B cell (primary cell): ENCODE measurements at regions not wholly inside any gene's neighbourhood (a gene's known extent, or its start where the extent isn't known, plus 50 kb on each side); places are given as distances from the start of the nearest gene placed in this dataset.

Experiments
- ATAC-seq: fragments of 200-7000 bp; cut with Tn5 transposase; one replicate; pipeline ENCODE4 v1.10.0; 2021; ENCODE audit warnings: low read depth, mild to moderate bottlenecking, moderate number of reproducible peaks, moderate library complexity
- CTCF ChIA-PET: fragments of 350-600 bp; sonication (Branson Sonifier 250); formaldehyde crosslinking; loops from one replicate; lab custom pipeline; 2021; ENCODE audit warnings: antibody characterized with exemption, inconsistent platforms; lab: Charles Lee
- POLR2A ChIA-PET: fragments of 350-600 bp; sonication (Branson Sonifier 250); formaldehyde crosslinking; loops from one replicate; lab custom pipeline; 2021; ENCODE audit warnings: antibody characterized with exemption; lab: Charles Lee
- DNase-seq: peaks from one replicate; pipeline ENCODE4 v3.0.0; 2013
- H2AFZ ChIP-seq: 2 replicates; pipeline ENCODE4 v1.6.1; 2012; ENCODE audit warnings: mild to moderate bottlenecking, low read depth, low read length; ENCODE audit not compliant: insufficient read depth, poor library complexity, severe bottlenecking
- H3K27ac ChIP-seq, 2 donors: 1 replicate in 1 of 2; 2 replicates in 1 of 2; pipeline ENCODE4 v1.5.1; 2012 to 2013; ENCODE audit warnings: low read length in 2 of 2, mild to moderate bottlenecking in 2 of 2, moderate library complexity in 1 of 2
- H3K27me3 ChIP-seq, 4 experiments: fragments of 200-600 bp in 1 of 4; sonication (generic) in 1 of 4; replicated peaks in 1 of 4; 1 replicate in 2 of 4; 2 replicates in 2 of 4; pipeline versions ENCODE4 v1.6.1 to v1.7.0; 2013 to 2016; ENCODE audit warnings: low read length in 3 of 4, mild to moderate bottlenecking in 2 of 4, mixed read lengths in 1 of 4, moderate library complexity in 1 of 4; ENCODE audit not compliant: insufficient read depth in 4 of 4, control insufficient read depth in 3 of 4; ENCODE audit errors: control extremely low read depth in 1 of 4
- H3K36me3 ChIP-seq, 2 experiments: replicated peaks in 1 of 2; 1 replicate in 1 of 2; 2 replicates in 1 of 2; pipeline versions ENCODE4 v1.6.1 to v1.7.1; 2013; ENCODE audit warnings: low read length in 1 of 2; ENCODE audit not compliant: insufficient read depth in 2 of 2, control insufficient read depth in 1 of 2; ENCODE audit errors: control extremely low read depth in 1 of 2, extremely low read depth in 1 of 2
- H3K4me1 ChIP-seq, 2 donors: fragments of 200-600 bp in 1 of 2; sonication (generic) in 1 of 2; 1 replicate in 1 of 2; 2 replicates in 1 of 2; pipeline versions ENCODE4 v1.5.1 to v1.6.1; 2013 to 2017; ENCODE audit warnings: low read length in 2 of 2; ENCODE audit not compliant: control insufficient read depth in 2 of 2, insufficient read depth in 2 of 2
- H3K4me2 ChIP-seq: replicated peaks from 2 replicates; pipeline ENCODE3; 2012; ENCODE audit warnings: mild to moderate bottlenecking, low read depth, low read length; ENCODE audit not compliant: poor library complexity, severe bottlenecking
- H3K4me3 ChIP-seq, 5 experiments: fragments of 200-600 bp in 1 of 5; sonication (generic) in 1 of 5; 1 replicate in 3 of 5; 2 replicates in 2 of 5; pipeline versions ENCODE4 v1.5.1 to v1.7.0; 2011 to 2016; ENCODE audit warnings: low read length in 4 of 5, mild to moderate bottlenecking in 4 of 5, low read depth in 2 of 5, control low read depth in 1 of 5, moderate library complexity in 1 of 5; ENCODE audit not compliant: insufficient read depth in 1 of 5; ENCODE audit errors: control extremely low read depth in 1 of 5, extremely low read depth in 1 of 5
- H3K79me2 ChIP-seq: fragments of 200-600 bp; sonication (generic); one replicate; pipeline ENCODE4 v1.6.0; 2016; ENCODE audit warnings: low read length; ENCODE audit not compliant: control insufficient read depth, insufficient read depth
- H3K9ac ChIP-seq: fragments of 200-600 bp; sonication (generic); 2 replicates; pipeline ENCODE4 v1.6.1; 2017; ENCODE audit warnings: mild to moderate bottlenecking, low read length, moderate library complexity
- H3K9me3 ChIP-seq, 3 donors: one replicate each; pipeline versions ENCODE4 v1.6.1 to v1.7.1; 2013; ENCODE audit warnings: low read length in 2 of 3; ENCODE audit not compliant: control insufficient read depth in 2 of 3, insufficient read depth in 1 of 3; ENCODE audit errors: control extremely low read depth in 1 of 3
- H4K20me1 ChIP-seq: 2 replicates; pipeline ENCODE4 v1.6.0; 2012; ENCODE audit warnings: mild to moderate bottlenecking, low read length; ENCODE audit not compliant: insufficient read depth, control insufficient read depth, poor library complexity, severe bottlenecking
- H3K27ac Mint-ChIP-seq: one replicate; pipeline ENCODE4 v1.8.0; 2021; ENCODE audit warnings: mixed read lengths
- H3K27me3 Mint-ChIP-seq: one replicate; pipeline ENCODE4 v1.8.0; 2021; ENCODE audit warnings: mixed read lengths
- H3K4me1 Mint-ChIP-seq: one replicate; pipeline ENCODE4 v1.8.0; 2021; ENCODE audit warnings: mixed read lengths
- H3K4me3 Mint-ChIP-seq: one replicate; pipeline ENCODE4 v1.8.0; 2021; ENCODE audit warnings: mixed read lengths
- H3K9me3 Mint-ChIP-seq: one replicate; pipeline ENCODE4 v1.8.0; 2022; ENCODE audit warnings: mixed read lengths; ENCODE audit not compliant: insufficient read depth
- EZH2 ChIP-seq: IDR thresholded peaks from 2 replicates; pipeline ENCODE4 v1.6.1; 2012; ENCODE audit warnings: borderline replicate concordance, low read depth, mild to moderate bottlenecking, moderate library complexity, low read length; ENCODE audit not compliant: insufficient read depth, poor library complexity, severe bottlenecking
- WGBS: methylation state at CpG from one replicate; pipeline ENCODE4 v1.1.5; 2013; ENCODE audit warnings: missing lambda C conversion rate; ENCODE audit not compliant: insufficient coverage; 5-methylcytosine and 5-hydroxymethylcytosine counted together
- intact Hi-C: fragments of 100-400 bp; cut with micrococcal nuclease; formaldehyde crosslinking; loops from one replicate; pipeline ENCODE4 v1.10.0; 2022
- TF ChIP-seq, protein P1 (sequence below): fragments of 200-600 bp; IDR thresholded peaks from one replicate; pipeline ENCODE4 v1.8.0; 2022; ENCODE audit warnings: antibody characterized with exemption, mild to moderate bottlenecking

GRCh38 chr13:32863596-32863995 is 152.6 kb upstream of the KL start:
- H4K20me1 ChIP-seq = no peaks in the 10 kb centered on the region
- peaks cover 0 to 22% (median 10%) of the 10 kb centered on the region in 3 donors for H3K9me3 ChIP-seq
- no peak overlapping the region for H2AFZ ChIP-seq
- H3K27me3 ChIP-seq = peaks cover 0 to 3% (median 0%) of the 10 kb centered on the region in 4 experiments
- no peak overlapping the region for H3K27ac ChIP-seq
- POLR2A ChIA-PET = no interaction called here
- no peaks in the 10 kb centered on the region for H3K36me3 ChIP-seq
- no peaks in the 10 kb centered on the region for H3K79me2 ChIP-seq
- H3K27ac Mint-ChIP-seq = no peak overlapping the region
- WGBS = 98% methylated on average over 3 of the region's 3 CpGs
- H3K4me1 ChIP-seq = no peaks in the 10 kb centered on the region
- TF ChIP-seq, protein P1, sequence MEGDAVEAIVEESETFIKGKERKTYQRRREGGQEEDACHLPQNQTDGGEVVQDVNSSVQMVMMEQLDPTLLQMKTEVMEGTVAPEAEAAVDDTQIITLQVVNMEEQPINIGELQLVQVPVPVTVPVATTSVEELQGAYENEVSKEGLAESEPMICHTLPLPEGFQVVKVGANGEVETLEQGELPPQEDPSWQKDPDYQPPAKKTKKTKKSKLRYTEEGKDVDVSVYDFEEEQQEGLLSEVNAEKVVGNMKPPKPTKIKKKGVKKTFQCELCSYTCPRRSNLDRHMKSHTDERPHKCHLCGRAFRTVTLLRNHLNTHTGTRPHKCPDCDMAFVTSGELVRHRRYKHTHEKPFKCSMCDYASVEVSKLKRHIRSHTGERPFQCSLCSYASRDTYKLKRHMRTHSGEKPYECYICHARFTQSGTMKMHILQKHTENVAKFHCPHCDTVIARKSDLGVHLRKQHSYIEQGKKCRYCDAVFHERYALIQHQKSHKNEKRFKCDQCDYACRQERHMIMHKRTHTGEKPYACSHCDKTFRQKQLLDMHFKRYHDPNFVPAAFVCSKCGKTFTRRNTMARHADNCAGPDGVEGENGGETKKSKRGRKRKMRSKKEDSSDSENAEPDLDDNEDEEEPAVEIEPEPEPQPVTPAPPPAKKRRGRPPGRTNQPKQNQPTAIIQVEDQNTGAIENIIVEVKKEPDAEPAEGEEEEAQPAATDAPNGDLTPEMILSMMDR = no peak
- no peak for TF ChIP-seq EZH2
- ATAC-seq = no peak
- no peak overlapping the region for H3K4me3 ChIP-seq
- intact Hi-C loops = no loop called here
- H3K4me1 Mint-ChIP-seq = no peaks in the 10 kb centered on the region
- no peaks in the 10 kb centered on the region for H3K27me3 Mint-ChIP-seq
- H3K9ac ChIP-seq = no peak overlapping the region
- H3K4me3 Mint-ChIP-seq = no peak overlapping the region
- no peak overlapping the region for H3K4me2 ChIP-seq
- DNase-seq = no peak
- CTCF ChIA-PET = no interaction called here
- H3K9me3 Mint-ChIP-seq = no peaks in the 10 kb centered on the region

DNA sequence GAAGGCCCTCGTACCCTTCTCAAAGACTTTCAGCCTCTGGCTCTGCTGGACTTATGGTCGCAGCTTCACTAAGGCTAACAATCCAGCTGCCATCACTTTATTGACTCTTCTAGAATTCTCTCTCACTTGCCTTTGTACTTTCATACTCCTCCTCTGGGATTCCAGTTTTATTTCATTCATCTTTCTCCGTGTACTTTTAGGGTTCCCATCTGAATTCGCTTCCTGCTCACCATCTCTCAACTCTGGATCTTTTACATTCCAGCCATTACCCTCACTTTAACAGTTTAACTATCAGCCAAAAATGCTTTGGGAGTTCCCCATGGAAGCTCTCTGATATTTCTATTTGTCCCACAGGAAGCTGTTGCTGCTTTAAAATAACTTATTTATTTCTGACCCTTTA is 149.3 kb upstream of the KL start:
- WGBS = 89% methylated on average over 4 of the region's 4 CpGs
- Mint-ChIP-seq H3K4me3 (no peak overlapping the region), H3K9me3 (no peaks in the 10 kb centered on the region), H3K27me3 (no peaks in the 10 kb centered on the region), H3K27ac (no peak overlapping the region), H3K4me1 (no peaks in the 10 kb centered on the region)
- H3K9ac ChIP-seq = no peak overlapping the region
- DNase-seq = no peak
- H2AFZ ChIP-seq = no peak overlapping the region
- H3K4me1 ChIP-seq = no peaks in the 10 kb centered on the region
- TF ChIP-seq, protein P1 = no peak
- no peak for TF ChIP-seq EZH2
- peaks cover 0 to 6% (median 5%) of the 10 kb centered on the region in 3 donors for H3K9me3 ChIP-seq
- H3K4me3 ChIP-seq = no peak overlapping the region
- ChIA-PET POLR2A (no interaction called here), CTCF (no interaction called here)
- peaks cover 0 to under 1% (median 0%) of the 10 kb centered on the region in 4 experiments for H3K27me3 ChIP-seq
- no peak overlapping the region for H3K4me2 ChIP-seq
- intact Hi-C loops = no loop called here
- no peak overlapping the region for H3K27ac ChIP-seq
- no peaks in the 10 kb centered on the region for H3K79me2 ChIP-seq
- no peaks in the 10 kb centered on the region for H4K20me1 ChIP-seq
- no peaks in the 10 kb centered on the region for H3K36me3 ChIP-seq
- no peak for ATAC-seq
